Stimulated activated CD4-positive, alpha-beta T cell treated with anti-CD3 and anti-CD28 coated beads, Interleukin-12 subunit alpha, Interleukin-12 subunit beta, amount 100 ng/mL, for 24 hours (primary cell): ENCODE measurements at regions not wholly inside any gene's neighbourhood (a gene's known extent, or its start where the extent isn't known, plus 50 kb on each side); places are given as distances from the start of the nearest gene placed in this dataset.
"Not testable (repeated sequence)": the region's sequence is repeated elsewhere in the genome, so short reads cannot be mapped to it uniquely, and the experiment has no call there.

Experiments
- DNase-seq, 2 experiments: peaks; one replicate each; pipeline ENCODE4 v3.0.0-alpha.2; 2020; ENCODE audit warnings: low read depth in 2 of 2

DNA sequence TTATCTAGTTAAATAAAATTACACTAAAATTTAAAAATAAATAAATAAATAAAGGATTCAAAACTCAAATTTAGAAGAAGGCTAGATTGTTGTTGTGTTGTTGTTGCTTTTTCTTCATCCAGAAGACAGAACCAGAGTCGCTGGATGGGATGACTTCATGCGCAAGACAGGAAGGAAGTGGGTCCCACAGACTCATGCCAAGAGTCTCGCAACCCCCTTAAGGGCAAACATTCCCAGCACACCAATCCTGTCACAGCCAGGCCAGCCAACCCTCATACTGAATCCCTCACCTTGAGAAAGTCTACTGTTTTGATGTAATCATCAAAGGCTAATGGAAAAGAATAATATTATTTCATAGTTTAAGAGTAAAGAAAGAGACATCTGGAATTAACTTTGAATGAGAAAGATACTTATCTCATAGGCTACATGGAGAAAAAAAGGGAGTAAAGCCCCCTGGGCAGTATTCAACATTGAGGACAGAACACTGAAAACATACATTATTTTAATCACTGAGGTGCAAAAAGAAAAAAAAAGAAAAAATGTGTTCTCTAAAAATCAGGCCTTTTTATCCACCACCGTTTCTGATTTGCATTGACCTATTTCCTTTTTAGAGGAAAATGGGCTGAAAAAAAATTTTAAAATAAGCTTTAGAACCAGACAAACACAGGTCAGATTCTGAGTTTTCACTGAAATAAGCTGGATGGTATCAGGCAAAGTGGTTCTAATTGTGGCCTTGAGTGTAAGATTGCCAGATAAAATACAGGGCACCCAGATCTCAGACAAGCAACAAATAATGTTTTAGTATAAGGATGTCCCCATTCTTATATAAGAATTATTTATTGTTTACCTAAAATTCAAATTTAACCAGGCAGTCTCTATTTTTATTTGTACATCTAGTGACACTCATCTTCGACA is 826.5 kb downstream of the TNS3 start:
- no peak for DNase-seq

DNA sequence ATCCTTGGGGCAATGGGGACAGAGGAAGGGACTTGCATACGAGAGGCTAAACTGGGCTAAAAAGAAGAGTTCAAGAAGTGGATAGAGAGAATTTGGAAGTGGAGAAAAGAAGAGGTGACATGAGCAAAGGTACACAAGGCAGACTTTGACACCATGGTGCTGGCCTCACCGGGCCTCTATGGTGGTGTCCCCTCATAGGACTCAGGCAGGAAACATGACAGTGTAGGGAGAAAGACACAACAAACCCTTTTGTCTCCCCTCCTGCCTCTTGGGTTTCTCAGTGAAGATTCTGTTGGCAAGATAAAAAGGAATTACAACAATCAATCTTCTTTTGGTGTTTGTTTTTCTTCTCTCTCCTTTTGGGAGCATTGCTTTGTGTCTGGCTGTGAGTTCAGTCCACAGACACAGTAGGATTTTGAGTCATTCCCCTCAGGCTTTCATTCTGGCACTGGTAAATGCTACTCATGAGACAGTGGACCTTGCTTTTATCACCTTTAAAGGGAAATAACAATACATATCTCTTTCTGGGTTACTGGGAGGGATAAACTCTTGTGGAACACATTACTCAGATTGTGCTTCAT is 827.7 kb downstream of the TNS3 start:
- DNase-seq, result no peak

DNA sequence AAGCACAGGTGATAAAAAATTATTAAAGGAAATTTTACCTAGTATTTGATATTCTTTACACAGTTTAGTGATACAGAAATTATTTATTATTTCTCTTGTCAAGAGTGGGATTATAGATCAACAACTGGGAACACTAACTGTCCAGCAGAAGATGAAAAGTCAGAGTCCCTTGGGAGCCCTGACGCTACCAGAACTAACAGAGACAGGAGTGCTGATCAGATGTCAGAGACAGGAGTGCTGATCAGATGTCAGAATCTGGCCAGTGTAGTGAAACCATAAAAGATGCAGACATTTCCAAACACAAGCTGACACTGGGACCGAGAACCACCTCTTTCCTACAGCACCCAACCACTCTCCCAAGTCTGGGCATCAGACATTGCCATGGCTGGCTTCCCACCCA is 828.2 kb downstream of the TNS3 start:
- DNase-seq, result no peak

DNA sequence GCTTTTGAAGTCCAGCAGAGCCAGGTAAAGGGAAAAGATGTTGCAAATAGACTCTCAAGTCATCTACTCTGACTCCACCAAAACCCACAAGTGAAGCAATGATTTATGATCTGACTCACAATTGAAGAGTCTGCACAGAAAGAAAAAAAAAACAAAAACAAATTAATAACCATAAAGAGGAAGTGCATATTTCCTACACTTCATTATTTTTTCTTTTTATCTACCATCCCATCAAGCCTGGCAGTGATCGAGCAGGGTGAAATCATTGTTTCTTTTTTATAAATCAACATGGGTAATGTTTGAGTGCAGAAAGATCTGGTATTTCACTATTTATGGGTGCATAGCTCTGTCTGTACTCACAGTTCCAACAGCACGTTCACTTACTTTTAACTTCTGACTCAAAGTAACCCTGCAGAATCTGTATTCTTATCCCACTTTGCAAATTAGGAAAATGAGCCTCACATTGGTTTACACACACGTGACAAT is 829.0 kb downstream of the TNS3 start:
- DNase-seq, result no peak

DNA sequence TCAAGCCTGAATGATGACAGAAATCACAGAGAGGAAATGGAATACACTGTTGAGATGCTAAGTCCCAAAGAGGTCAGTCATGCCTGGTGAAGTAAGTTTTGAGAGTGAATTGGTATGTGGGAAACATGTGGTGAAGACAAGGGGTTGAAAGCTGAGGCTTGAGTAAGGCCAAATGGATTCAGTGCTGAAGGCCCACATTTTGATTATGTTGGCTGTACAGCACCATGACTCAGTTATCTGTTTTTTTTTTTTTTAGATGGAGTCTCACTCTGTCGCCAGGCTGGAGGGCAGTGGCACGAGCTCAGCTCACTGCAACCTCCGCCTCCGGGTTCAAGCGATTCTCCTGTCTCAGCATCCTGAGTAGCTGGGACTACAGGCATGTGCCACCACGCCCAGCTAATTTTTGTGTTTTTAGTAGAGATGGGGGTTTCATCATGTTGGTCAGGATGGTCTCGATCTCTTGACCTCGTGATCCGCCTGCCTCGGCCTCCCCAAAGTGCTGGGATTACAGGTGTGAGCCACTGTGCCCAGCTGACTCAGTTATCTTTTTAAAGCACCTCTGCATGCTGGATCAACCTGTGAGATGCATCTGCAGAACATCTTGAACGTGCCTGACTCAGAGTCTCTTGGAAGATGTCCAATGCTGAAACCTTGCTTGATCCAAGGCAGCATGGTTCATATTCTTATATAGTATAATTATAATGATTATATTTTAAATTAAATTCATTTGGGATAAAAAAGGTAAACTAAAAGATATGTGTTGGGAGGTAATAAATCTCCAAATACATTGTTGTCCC is 829.8 kb downstream of the TNS3 start:
- not testable (repeated sequence) for DNase-seq

DNA sequence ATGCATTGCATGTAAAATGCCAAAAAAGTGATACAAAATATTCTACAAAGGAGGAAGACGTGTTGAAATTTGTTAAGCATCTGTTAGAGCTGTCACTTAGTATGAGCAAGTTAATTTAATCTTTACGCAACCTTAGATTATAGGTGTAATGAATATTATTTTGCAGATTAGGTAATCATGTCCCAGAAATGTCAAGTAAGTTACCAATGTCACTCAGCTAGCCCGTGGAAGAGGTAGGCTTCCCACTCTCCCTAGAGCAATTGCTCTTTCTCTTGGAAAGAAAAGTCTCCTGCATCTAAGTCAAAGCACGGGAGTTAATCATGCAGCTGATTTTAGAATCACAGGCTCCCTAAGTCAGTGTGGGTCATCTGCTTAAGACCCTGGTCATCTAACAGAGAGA is 830.4 kb upstream of the IGFBP3 start:
- DNase-seq, result no peak

DNA sequence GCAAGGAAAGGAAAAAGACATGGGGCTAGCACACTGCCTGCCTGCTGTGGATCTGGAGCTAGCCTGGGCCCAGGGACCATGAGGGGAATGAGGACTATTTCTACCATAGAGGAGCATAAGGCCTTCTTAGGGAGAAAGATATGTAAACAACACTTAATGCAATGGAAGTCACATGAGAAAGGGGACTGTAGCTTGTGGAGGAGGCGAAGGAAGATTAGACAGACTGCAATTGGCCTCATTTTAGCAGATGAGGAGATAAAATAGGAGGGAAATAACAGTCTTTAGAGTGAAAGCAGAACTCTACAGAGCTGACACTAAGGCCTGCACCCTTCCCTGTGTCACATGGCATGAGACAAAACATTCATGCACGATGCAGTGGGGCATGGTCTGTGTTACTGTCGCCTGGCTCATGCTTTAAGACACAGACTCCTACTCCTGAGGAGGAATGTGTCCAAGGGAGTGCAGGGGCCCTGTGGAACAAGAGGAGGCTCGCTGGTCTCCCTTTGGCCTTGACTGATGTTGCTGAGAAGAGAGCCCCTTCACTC is 829.3 kb upstream of the IGFBP3 start:
- DNase-seq, result no peak

DNA sequence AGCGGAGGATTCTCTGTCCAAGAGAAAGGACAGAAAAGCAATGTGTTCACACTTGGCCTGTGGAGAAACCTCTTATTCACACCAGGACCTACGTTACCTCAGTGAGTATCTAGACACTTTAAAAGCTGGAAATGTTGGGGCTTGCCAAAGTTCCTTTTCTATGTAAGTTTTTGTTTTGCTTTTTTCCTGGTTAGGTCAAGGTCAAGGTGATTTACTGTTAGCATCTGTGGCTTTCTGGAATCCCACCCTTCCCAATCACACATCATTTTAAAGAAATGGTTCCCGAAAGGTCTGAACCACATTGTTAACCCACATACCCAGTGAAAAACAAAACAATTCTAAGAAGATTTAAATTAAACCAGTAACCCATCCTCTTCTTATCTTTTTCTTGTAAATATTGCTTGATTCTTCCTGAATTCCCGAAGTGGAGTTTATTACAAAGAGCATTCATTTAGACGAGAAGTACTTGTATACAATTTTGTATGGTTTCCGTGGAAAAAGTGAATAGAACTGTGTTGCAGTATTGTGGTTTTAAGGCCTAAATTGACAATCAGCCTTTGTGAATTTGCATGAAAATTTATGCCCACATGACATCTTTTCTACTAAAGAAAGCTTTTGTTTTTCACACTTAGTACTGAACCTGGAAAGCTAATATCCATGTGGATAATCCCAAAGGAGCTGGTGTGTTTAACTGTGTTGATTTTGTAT is 827.0 kb upstream of the IGFBP3 start:
- no peak for DNase-seq

DNA sequence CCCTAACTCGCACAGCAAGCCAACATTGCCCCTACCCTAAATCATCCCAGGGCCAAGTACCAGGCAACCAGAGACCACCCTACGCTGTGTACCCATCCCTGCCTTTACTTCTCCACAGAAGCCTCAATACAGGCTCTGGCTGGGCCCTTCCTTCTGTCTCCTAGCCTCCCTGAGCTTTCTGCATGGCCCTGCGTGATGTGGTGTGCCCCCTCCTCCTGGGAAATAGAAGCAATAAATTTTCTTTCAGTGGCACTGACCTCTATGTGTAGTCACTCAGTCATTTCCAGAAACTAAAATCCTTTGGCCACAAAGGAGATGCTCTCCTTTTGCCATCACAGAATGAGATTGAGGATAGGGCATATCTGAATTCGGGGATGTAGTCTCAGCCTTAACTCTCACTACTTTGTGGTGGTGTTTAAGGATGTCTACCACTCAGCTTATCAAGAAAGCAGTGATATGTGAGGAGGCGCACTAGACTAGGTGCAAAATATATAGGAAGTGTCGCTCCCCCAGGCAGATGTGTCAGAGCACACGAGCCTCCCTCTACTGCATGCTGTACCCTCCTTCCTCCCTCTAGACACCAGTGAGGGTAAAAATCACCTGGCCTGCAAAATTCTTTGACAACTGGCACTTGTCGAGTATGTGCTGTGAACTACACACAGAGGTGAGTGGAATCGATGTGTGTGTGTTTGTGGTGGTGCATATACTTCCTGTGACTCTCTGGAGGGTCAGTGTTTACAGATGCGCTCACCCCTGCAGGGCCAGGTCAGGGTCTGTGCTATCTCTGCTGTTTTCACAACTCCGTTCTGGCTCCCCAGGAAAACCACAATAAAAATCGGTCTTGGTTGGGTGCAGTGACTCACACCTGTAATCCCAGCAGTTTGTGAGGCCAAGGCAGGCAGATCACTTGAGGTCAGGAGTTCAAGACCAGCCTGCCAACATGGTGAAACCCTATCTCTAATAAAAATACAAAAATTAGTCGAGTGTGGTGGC is 825.9 kb upstream of the IGFBP3 start:
- DNase-seq, result no peak

DNA sequence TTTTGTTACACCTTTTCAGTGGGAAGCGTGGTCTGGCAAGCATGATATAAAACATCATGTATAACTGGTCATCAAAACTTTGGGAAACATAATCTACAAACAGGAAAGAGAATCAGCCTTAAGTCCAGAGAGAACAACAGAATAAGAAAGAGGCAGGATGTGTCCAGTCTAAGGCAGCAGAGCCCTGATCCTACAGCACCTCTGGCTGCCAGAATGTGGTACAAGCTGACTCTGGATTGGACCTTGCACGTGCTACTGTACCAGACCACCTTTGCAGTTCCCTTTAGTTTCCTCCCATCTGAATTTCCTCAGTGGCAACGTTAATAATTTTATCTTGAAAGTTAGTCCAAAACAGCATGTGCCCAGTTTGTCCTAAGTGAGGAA is 824.6 kb upstream of the IGFBP3 start:
- DNase-seq, result no peak

DNA sequence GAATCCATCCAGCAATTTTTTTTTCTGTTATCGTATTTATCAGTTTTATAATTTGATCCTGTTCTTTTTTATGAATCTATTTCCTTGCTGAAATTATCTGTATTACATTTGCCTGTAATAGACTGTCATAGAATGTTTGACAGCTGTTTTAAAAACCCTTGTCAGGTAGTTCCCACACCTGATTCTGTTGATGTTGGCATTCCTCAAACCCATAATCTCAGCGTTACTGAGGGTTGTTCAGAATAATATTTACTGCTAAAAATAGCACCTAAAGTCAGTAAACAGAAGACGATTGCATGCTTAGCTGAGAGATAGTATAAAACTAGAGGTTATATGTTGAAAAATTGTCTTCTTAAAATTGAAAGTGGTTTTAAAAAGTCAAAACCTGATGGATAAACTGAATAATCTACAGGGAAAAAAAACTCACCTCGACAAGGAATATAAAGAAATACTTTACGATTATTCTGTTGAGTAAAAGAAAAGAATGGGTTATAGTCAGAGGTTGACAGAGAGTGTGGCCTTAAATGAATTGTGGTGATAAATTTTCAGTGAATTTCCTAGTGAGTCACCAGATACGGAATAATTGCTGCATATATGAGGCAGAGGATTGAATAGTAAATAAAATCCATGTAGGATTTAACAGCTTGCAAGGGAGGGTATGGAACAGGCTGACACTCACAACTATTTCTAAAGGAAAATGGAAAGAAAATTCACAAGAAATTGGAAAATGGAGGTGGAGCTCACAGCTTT is 824.1 kb upstream of the IGFBP3 start:
- no peak for DNase-seq

DNA sequence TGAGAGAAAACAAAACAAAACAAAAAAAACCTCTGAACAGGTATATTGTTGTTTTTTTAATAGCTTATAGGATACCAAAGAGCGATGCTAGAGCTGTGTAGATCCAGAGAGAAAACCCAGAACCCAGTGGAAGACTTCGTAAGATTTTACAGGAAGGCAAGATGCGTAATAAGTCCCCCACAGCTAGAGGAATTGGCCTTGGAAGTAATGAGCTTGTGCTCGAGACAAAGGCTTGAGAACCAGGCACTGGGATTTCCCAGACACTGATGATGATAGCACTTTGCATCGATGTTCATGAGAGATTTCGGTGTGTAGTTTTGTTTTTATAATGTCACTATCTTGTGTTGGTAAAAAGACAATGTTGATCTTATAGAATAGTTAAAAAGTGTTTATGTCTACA is 821.5 kb upstream of the IGFBP3 start:
- DNase-seq, result no peak

DNA sequence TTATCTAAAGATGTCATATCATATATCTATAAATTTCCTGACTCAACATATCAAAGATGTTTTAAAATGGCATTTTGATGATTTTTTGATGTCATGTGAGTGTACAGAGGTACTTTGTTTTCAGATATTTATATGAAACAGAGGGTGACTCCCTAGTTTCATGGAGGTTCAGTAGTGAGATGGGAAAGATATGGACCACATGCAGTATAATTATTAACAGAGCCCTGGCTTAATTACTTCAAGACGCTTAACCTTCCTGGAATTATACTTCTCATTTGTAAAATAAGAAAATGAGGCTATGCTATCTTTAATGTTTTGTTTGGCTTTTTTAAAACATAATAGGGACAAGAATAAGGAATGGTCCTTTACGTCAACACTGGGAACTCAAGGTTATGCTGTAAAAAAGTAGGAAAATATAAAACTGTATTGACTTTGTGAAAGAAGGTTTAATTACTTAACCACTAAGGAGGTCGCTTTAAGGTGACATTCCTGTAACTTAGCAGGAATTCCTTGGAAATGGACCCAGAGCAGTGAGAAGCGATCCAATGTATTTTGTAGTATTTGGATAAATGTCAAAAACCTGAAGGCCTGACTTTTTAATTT is 821.0 kb upstream of the IGFBP3 start:
- DNase-seq, result no peak

DNA sequence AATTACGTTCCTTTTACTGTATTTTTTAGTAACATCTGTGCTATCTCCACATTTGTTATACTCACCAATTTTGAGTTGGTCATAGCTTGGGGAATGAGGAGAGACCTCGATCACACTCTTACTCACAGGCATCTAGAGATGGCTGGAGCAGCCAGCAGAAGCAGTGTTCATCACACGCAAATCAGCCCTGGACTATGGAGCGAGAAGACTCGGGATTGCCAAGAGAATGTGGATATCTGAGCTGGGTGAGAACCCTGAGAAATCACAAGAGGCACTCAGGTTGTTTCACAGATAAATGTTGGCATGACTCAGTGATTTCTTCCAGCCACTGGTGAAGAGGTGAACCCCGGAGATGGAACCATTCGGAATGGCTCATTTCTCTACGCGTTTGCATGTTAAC is 820.1 kb upstream of the IGFBP3 start:
- no peak for DNase-seq

DNA sequence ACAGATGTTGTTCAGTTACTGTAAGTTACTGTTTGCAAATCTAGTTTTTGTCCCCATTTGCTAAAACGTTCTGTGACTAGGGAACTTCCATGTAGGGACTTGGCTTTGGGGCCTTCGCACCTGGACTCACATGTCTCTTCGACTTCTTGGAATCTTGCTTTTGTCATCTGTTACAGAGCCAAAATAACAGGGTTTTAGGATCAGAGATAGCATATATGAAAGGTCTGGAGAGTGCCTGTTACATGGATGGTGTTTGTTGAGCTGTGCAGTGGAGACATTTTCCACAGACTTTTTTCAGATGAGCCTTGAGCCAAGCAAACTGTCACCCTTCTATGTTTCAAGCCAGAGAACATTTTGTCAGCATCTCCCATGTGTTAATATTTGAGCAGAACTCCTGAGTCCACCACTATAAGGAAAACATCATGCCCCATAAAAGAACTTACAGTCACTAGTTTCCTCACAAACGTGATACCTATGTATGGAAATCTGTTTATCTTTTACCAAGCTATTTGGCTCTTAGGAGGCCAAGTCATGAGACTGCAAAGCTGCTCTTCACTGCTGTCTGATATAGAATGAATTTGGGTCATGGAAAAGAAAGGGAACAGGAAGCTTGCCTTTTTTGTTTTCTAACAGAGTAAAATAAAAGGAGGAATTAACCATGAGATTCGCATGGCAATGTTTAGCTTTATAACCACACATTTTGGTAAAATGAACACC is 818.6 kb upstream of the IGFBP3 start:
- DNase-seq, result no peak

DNA sequence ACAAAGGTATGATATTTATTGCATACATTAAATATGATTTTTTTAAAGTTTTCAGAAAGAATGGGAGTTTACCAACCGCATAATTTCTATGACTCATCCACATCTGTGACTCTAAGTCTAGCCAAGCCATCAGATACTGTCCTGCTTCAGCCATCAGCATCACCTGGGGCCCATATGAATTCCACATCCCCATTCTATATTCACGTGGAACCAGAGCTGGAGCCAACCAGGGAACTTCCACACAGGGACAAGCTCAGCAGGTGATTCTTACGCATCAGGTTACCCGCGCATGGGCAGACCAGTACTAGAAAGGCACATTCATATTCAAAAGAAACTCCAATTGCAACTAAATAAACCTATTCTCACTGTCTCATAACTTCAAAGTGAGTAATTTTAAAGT is 817.7 kb upstream of the IGFBP3 start:
- DNase-seq, result no peak

DNA sequence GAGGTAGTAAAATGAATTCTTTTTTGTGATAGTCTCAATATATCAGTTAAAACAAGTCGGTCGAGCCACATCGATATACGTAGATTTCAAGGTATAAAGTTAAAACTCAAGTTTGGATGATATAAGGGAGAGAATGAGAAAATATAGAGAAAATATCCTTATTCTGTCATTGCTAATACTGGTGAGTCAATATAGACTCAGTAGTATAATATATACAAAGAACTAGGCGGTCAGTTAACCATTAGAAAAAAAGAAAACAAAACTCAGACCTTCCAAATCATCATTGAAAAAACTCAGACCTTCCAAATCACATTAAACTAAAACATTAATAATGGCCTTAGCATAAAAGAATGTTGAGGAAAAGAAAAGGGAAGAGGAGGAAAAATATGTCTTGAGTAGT is 817.1 kb upstream of the IGFBP3 start:
- DNase-seq, result no peak

DNA sequence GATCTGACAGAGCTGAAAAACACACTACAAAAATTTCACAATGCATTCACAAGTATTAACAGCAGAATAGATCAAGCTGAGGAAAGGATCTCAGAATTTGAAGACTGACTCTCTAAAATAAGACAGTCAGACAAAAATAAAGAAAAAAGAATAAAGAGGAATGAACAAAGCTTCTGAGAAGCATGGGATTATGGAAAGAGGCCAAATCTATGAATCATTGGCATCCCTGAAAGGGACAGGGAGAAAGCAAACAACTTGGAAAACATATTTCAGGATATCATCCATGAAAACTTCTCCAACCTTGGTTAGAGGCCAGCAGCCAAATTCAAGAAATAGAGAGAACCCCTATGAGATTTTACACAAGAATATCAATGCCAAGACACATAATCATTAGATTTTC is 804.8 kb upstream of the IGFBP3 start:
- DNase-seq, result no peak

DNA sequence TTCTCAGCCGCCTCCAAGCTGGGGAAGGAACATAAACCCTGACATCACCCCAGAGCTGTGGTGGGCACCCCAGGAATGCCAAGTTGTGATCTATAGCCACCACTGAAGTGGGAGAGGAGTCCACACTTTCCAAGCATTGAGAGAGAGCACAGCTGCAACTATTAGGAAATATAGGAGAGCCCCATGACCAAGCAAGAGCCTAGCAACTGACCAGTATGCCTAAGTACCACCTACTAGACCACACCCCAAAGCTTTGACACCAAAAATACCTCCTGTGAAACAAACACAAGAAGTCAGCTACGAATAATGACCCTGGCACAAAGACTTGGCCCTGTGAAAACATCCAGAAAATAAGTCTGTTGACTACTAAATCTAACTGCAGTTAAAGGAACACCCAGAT is 804.1 kb upstream of the IGFBP3 start:
- DNase-seq, result no peak
